Aorta (tissue), 5 donors: ENCODE measurements at regions not wholly inside any gene's neighbourhood (a gene's known extent, or its start where the extent isn't known, plus 50 kb on each side); places are given as distances from the start of the nearest gene placed in this dataset.
A peak's percentile ranks its signal among the peaks of the same experiment; 100 is the strongest.

ENCODE experiments used
- ATAC-seq: fragments of 200-7000 bp; cut with Tn5 transposase; one replicate; pipeline ENCODE4 v1.9.1; 2022; ENCODE audit warnings: moderate library complexity; ENCODE audit not compliant: low FRiP score
- DNase-seq, 2 donors: peaks; one replicate each; pipeline ENCODE4 v3.0.0-alpha.2; 2020
- H3K27ac ChIP-seq, 2 donors: one replicate each; pipeline ENCODE4 v1.5.1; 2013; ENCODE audit warnings: low read length in 2 of 2, mild to moderate bottlenecking in 2 of 2, moderate library complexity in 2 of 2, control low read depth in 1 of 2, inconsistent platforms in 1 of 2, low read depth in 1 of 2
- H3K27me3 ChIP-seq, 2 donors: one replicate each; pipeline ENCODE4 v1.6.1; 2013; ENCODE audit warnings: control low read depth in 1 of 2, low read length in 1 of 2, mild to moderate bottlenecking in 1 of 2, moderate library complexity in 1 of 2; ENCODE audit not compliant: insufficient read depth in 2 of 2, control insufficient read depth in 1 of 2
- H3K36me3 ChIP-seq, 2 donors: one replicate each; pipeline ENCODE4 v1.6.1; 2013; ENCODE audit warnings: control low read depth in 1 of 2, low read length in 1 of 2, mild to moderate bottlenecking in 1 of 2; ENCODE audit not compliant: insufficient read depth in 2 of 2, control insufficient read depth in 1 of 2
- H3K4me1 ChIP-seq, 2 donors: one replicate each; pipeline ENCODE4 v1.6.1; 2013; ENCODE audit warnings: low read length in 2 of 2, control low read depth in 1 of 2, mild to moderate bottlenecking in 1 of 2, moderate library complexity in 1 of 2; ENCODE audit not compliant: insufficient read depth in 2 of 2, control insufficient read depth in 1 of 2
- H3K4me3 ChIP-seq, 2 donors: one replicate each; pipeline ENCODE4 v1.5.1; 2013; ENCODE audit warnings: low read length in 2 of 2, control low read depth in 1 of 2, mild to moderate bottlenecking in 1 of 2
- H3K9me3 ChIP-seq: one replicate; pipeline ENCODE4 v1.6.1; 2013; ENCODE audit warnings: mild to moderate bottlenecking, low read length; ENCODE audit not compliant: control insufficient read depth
- WGBS, 2 donors: extraction: QIAGEN DNeasy Blood & Tissue Kit; methylation state at CpG; one replicate each; pipeline ENCODE4 v1.1.7; 2013; 5-methylcytosine and 5-hydroxymethylcytosine counted together
- intact Hi-C, 2 donors: fragments of 100-400 bp; cut with DNase I; formaldehyde crosslinking; loops; one replicate each; pipeline versions ENCODE4 v1.14.2 to v1.15.0; 2022
- donor health status: healthy with polysubstance abuse.
- donor health status: Bipolar disorder and iron deficiency.
- donor health status: DM: no; HTN: no; CAD: no.
- donor health status: DM: no; HTN: no; CAD: no.
- donor health status: DM: yes; HTN: yes; CAD: no.

DNA sequence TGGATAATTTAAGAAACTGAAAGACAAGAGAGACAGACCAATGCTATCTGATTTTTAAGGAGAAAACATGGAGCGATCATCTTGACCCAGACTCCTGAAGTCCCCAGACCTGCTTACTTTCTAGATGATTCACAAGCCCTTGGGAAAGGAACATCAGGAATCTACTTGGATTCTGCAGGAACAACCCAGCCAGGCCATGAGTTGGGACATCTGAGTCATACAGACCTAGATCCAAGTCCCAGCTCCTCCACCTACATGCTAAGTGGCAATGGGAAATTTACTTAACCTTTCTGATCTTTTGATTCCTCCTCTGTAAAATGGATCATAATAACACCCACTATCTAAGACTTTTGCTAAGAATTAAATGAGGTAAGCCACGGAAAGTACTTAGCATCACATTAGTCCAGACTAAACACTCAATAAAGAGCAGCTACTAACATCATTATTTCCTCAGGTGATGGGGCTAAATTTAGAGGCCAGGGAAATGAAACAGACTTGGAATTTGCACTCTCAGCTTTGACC, 61.0 kb upstream of the MAFB start:
- 3 to 13% methylated on average over 2 of the region's 2 CpGs for WGBS, 2 donors
- DNase-seq = no peak
- no peaks in the 10 kb centered on the region for H3K9me3 ChIP-seq
- no peaks in the 10 kb centered on the region for H3K27me3 ChIP-seq
- peaks cover 0 to 3% of the 10 kb centered on the region in 2 donors for H3K4me1 ChIP-seq
- H3K27ac ChIP-seq = peak overlapping the region; percentile 77 to 90
- peak; percentile 65 for ATAC-seq
- no peak overlapping the region for H3K4me3 ChIP-seq
- intact Hi-C loops = loop anchor here (10.0 kb wide), 3 partner anchors 115 to 195 kb away; no protein-coding TSS in a partner anchor
- H3K36me3 ChIP-seq = no peaks in the 10 kb centered on the region

DNA sequence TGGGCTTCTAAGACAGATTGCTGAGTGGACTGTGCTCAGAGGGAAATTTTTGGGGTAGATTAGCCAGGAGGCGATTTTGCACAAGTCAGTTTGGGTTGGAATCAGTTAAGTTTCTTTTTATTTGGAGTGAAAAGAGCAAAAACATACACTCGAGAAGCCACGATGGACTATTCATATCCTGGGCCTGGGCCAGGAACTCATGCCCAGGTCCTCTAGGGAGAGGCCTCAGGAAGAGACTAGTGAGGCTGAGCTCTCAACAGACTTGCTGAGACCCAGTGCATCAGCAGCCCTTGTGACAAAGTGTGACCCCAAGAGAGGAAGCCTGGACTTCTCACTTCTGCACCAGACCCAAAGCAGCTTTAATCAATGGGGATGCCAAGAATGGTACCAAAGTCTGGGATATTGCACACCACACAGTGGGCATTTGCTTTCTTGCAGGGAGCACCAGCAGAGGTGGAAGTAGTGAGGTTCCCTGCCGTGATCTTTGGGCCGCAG, 61.6 kb upstream of the MAFB start:
- Histone ChIP-seq H3K4me3 (no peak overlapping the region), H3K9me3 (no peaks in the 10 kb centered on the region), H3K27ac (peak overlapping the region; percentile 63 to 77), H3K4me1 (peaks cover 0 to 3% of the 10 kb centered on the region in 2 donors), H3K36me3 (no peaks in the 10 kb centered on the region), H3K27me3 (no peaks in the 10 kb centered on the region)
- DNase-seq = peak in 1 of 2 donors; percentile 62
- intact Hi-C loops = loop anchor here in 1 of 2 donors (10.0 kb wide), 1 partner anchor 186 kb away; no protein-coding TSS in a partner anchor
- peak; percentile 57 for ATAC-seq
- 6 to 16% methylated on average over 5 of the region's 5 CpGs for WGBS, 2 donors

DNA sequence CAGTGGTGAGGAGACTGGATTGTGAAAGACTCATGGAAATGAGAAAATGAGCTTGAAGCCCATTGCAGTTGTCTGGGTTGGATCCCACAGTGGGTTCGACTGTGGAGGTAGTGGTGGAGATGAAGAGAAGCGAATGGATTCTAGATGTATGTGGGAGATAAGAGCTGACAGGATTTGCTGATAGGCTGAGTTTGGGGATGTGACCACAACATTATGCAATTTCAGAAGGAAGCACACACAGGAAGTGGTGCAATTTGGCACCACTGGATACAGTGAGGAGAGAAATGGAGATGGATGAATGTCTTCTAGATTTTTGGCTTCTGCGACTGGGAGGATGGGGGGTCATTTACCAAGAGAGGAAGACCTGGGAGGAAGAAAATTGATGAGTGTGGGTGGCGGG, 64.4 kb upstream of the MAFB start:
- no peak overlapping the region for H3K27ac ChIP-seq
- H3K27me3 ChIP-seq = no peaks in the 10 kb centered on the region
- DNase-seq (no peak), ATAC-seq (no peak)
- intact Hi-C loops = loop anchor here in 1 of 2 donors (10.0 kb wide), 1 partner anchor 189 kb away; no protein-coding TSS in a partner anchor
- H3K9me3 ChIP-seq = no peaks in the 10 kb centered on the region
- H3K4me3 ChIP-seq = no peak overlapping the region
- H3K36me3 ChIP-seq = no peaks in the 10 kb centered on the region
- peaks cover 0 to 3% of the 10 kb centered on the region in 2 donors for H3K4me1 ChIP-seq
- WGBS, 2 donors = 95 to 99% methylated on average over 4 of the region's 4 CpGs

DNA sequence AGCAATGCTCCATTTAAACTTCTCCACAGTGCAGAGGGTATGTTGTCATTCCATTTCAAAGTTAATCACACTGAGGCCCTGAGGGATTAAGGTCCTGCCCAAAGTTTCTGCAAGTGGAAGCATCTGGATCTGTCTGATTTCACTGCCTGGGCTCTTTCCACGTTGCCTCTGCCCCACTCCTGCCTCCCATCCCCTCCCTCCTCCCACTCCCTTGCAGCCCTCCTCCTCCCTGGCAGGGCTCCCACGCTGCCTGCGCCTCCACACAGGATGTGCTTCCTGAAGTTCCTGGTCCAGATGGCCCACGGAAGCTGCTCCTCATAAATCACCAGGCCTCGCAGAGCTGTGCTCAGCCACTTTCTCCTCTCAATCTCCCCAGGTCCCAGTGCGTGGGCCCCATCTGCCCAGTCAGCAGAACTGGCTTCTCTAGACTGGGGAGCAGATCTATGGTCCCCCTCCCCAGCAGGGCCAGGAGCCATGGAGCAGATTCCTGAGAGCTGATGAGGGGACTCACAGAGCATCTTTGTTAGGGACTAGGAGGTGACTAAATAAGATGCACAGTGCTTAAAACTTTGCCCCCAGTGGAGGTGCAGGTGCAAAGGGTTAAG, 65.4 kb upstream of the MAFB start:
- intact Hi-C loops = loop anchor here in 1 of 2 donors (10.0 kb wide), 1 partner anchor 190 kb away; no protein-coding TSS in a partner anchor
- H3K4me1 ChIP-seq = peaks cover 0 to 3% of the 10 kb centered on the region in 2 donors
- no peaks in the 10 kb centered on the region for H3K36me3 ChIP-seq
- H3K27me3 ChIP-seq = no peaks in the 10 kb centered on the region
- H3K9me3 ChIP-seq = no peaks in the 10 kb centered on the region
- DNase-seq (peak in 1 of 2 donors; percentile 83), ATAC-seq (no peak)
- H3K27ac ChIP-seq = no peak overlapping the region
- H3K4me3 ChIP-seq = no peak overlapping the region
- WGBS, 2 donors = 2 to 8% methylated on average over 6 of the region's 6 CpGs

DNA sequence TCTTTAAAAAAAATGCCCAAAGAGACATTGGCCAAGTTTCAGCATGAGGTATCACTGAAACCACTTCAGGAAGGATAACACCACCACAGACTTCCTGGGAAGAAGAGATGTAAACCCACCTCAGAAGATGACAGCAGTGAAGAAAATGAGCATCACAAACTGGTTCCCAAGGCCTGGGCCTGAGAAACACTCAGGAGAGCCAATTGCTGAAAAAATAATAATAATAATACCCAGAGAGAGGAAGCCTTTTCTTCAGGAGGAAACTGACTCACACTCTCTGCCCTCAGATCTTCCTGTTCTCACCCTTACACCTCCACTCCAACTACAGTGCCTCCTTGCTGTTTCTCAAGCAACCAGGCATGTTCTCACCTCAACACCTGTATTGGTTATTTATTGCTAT, 68.1 kb upstream of the MAFB start:
- H3K9me3 ChIP-seq = no peaks in the 10 kb centered on the region
- intact Hi-C loops = loop anchor here in 1 of 2 donors (10.0 kb wide), 1 partner anchor 192 kb away; no protein-coding TSS in a partner anchor
- no peak for ATAC-seq

DNA sequence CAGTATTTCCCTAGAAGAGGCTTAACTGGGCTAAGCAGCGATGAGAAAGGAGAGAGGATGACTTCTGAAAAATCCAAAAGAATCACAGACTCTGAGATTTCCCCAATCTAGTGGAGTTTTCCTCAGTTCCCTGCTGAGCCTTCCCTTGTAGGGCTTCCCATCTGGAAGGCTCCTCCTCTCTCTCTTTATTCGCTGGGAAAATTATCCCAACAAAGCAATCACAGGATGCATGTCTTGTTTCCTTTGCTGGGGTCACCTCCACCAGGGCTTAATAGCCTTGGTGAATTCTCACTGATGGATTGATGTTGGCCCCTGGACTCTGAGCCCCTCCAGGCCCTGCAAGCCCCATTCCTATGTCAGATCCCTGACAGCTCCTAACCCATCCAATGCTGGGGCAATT, 69.8 kb upstream of the MAFB start:
- Histone ChIP-seq H3K9me3 (no peaks in the 10 kb centered on the region), H3K27me3 (no peaks in the 10 kb centered on the region), H3K4me3 (no peak overlapping the region), H3K36me3 (no peaks in the 10 kb centered on the region), H3K27ac (no peak overlapping the region), H3K4me1 (no peaks in the 10 kb centered on the region)
- no peak for ATAC-seq
- intact Hi-C loops = loop anchor here in 1 of 2 donors (10.0 kb wide), 1 partner anchor 194 kb away; no protein-coding TSS in a partner anchor
- no peak for DNase-seq
- 87 to 88% methylated on average over 2 of the region's 2 CpGs for WGBS, 2 donors

More for the DNA sequence above, 68.1 kb upstream of the MAFB start:
- Histone ChIP-seq H3K27ac (no peak overlapping the region), H3K4me3 (no peak overlapping the region), H3K36me3 (no peaks in the 10 kb centered on the region), H3K4me1 (no peaks in the 10 kb centered on the region), H3K27me3 (no peaks in the 10 kb centered on the region)
- no peak for DNase-seq

DNA sequence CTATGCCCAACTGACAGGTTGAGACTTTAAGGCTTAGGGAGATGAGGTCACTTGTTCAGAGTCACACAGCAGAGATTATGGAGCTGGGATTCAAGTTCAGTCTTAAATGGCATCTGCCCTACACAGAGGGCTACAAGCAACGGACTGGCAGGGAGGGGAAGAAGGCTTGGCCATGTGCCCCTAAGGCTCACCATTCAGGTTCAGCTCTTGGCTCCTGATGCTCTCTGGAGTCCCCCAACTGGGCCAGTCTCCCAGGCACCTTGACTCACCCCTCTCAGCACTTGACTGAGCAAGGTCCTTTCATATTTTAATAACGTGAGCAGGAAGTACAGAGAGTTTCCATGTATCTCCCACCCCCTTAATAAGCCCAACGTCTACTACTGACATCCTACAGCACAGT, 71.4 kb upstream of the MAFB start:
- Histone ChIP-seq H3K9me3 (no peaks in the 10 kb centered on the region), H3K4me3 (no peak overlapping the region), H3K27me3 (no peaks in the 10 kb centered on the region), H3K27ac (no peak overlapping the region), H3K36me3 (no peaks in the 10 kb centered on the region), H3K4me1 (peaks cover 0 to 5% of the 10 kb centered on the region in 2 donors)
- ATAC-seq (no peak), DNase-seq (no peak)
- intact Hi-C loops = loop anchor here in 1 of 2 donors (5.0 kb wide), 1 partner anchor 107 kb away; no protein-coding TSS in a partner anchor
- WGBS, 2 donors = 9 to 22% methylated on average over 3 of the region's 3 CpGs

DNA sequence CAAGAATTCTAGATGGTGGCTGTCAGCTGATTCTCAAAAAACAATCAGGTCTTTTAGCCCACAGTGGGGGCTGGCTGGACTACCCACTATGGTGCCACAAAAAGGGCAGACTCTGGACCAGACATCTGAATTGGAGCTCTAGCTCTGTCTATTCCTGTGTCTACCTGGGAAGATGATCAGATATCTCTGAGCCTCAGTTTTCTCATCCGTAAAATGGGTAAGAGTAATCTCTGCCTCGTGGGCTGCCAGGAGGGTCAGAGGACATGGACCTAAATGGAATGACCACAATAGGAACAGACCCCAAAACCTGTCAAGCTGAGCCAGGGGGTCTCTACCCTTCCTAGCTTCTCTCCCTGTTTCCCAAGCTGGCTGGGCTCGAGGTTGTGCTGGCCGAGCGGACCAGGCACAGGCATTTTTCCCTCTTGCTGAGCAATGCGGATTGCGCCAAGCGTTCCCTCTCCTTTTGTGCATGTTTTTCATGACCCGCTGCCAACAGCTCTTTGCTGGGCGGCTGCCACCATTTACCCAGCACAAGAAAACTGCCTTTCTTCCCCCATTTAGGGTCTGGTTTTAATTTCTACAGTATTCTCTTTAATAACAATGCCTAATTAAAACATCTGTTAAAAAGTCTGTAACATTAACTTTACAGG, 74.7 kb upstream of the MAFB start:
- ATAC-seq (peak; percentile 64), DNase-seq (peak; percentile 83 to 92)
- Histone ChIP-seq H3K9me3 (no peaks in the 10 kb centered on the region), H3K27me3 (no peaks in the 10 kb centered on the region), H3K36me3 (no peaks in the 10 kb centered on the region), H3K27ac (no peak overlapping the region), H3K4me3 (no peak overlapping the region), H3K4me1 (peaks cover 0 to 5% of the 10 kb centered on the region in 2 donors)
- 13 to 15% methylated on average over 10 of the region's 10 CpGs for WGBS, 2 donors
- intact Hi-C loops = loop anchor here in 1 of 2 donors (5.0 kb wide), 1 partner anchor 104 kb away; no protein-coding TSS in a partner anchor
